CD4-positive, alpha-beta T cell (primary cell): ENCODE measurements at regions not wholly inside any gene's neighbourhood (a gene's known extent, or its start where the extent isn't known, plus 50 kb on each side); places are given as distances from the start of the nearest gene placed in this dataset.

Source experiments
- ATAC-seq: fragments of 200-7000 bp; cut with Tn5 transposase; one replicate; pipeline ENCODE4 v1.10.0; 2022; ENCODE audit warnings: mild to moderate bottlenecking; ENCODE audit not compliant: poor library complexity
- CTCF ChIA-PET: fragments of 350-600 bp; sonication (Branson Sonifier 250); formaldehyde crosslinking; loops from one replicate; lab custom pipeline; 2021; ENCODE audit warnings: antibody characterized with exemption, inconsistent platforms; lab: Charles Lee
- POLR2A ChIA-PET: fragments of 350-600 bp; sonication (Branson Sonifier 250); formaldehyde crosslinking; loops from one replicate; lab custom pipeline; 2021; ENCODE audit warnings: antibody characterized with exemption, inconsistent platforms; lab: Charles Lee
- DNase-seq, 14 experiments: peaks; one replicate each; pipeline ENCODE4 v3.0.0-alpha.2; 2013 to 2020; ENCODE audit warnings: mixed read lengths in 2 of 14
- H3K27ac ChIP-seq, 2 donors: one replicate each; pipeline versions ENCODE4 v1.5.1 to v1.7.0; 2013; ENCODE audit warnings: low read length in 2 of 2, low read depth in 1 of 2, mild to moderate bottlenecking in 1 of 2
- H3K27me3 ChIP-seq, 2 experiments: 1 replicate in 1 of 2; 2 replicates in 1 of 2; pipeline versions ENCODE4 v1.6.1 to v1.7.0; 2013; ENCODE audit warnings: low read length in 2 of 2, control low read depth in 1 of 2, mild to moderate bottlenecking in 1 of 2, moderate library complexity in 1 of 2; ENCODE audit not compliant: insufficient read depth in 2 of 2, control insufficient read depth in 1 of 2
- H3K36me3 ChIP-seq: one replicate; pipeline ENCODE4 v1.6.1; 2013; ENCODE audit warnings: low read length, control low read depth; ENCODE audit not compliant: insufficient read depth
- H3K4me1 ChIP-seq: one replicate; pipeline ENCODE4 v1.6.1; 2013; ENCODE audit warnings: low read length, control low read depth; ENCODE audit not compliant: insufficient read depth
- H3K4me3 ChIP-seq: one replicate; pipeline ENCODE4 v1.5.1; 2013; ENCODE audit warnings: mild to moderate bottlenecking, low read length, moderate library complexity
- H3K9me3 ChIP-seq, 2 experiments: 1 replicate in 1 of 2; 2 replicates in 1 of 2; pipeline versions ENCODE4 v1.6.1 to v1.7.0; 2013; ENCODE audit warnings: low read length in 2 of 2, mild to moderate bottlenecking in 2 of 2, control low read depth in 1 of 2, moderate library complexity in 1 of 2; ENCODE audit not compliant: control insufficient read depth in 1 of 2, insufficient read depth in 1 of 2
- H3K27ac Mint-ChIP-seq: one replicate; pipeline ENCODE4 v1.8.0; 2020; ENCODE audit warnings: mixed read lengths
- H3K27me3 Mint-ChIP-seq: one replicate; pipeline ENCODE4 v1.8.0; 2021; ENCODE audit warnings: mixed read lengths
- H3K36me3 Mint-ChIP-seq: one replicate; pipeline ENCODE4 v1.8.0; 2021; ENCODE audit warnings: low read depth, mixed read lengths
- H3K4me1 Mint-ChIP-seq: one replicate; pipeline ENCODE4 v1.8.0; 2021; ENCODE audit warnings: low read depth, mixed read lengths
- H3K4me3 Mint-ChIP-seq: one replicate; pipeline ENCODE4 v1.8.0; 2020; ENCODE audit warnings: mild to moderate bottlenecking, mixed read lengths
- H3K9me3 Mint-ChIP-seq: one replicate; pipeline ENCODE4 v1.8.0; 2020; ENCODE audit warnings: mixed read lengths
- CTCF ChIP-seq: fragments of 200-600 bp; IDR thresholded peaks from one replicate; pipeline ENCODE4 v1.8.0; 2022; ENCODE audit warnings: antibody characterized with exemption, mild to moderate bottlenecking
- intact Hi-C, 2 experiments: fragments of 100-400 bp; cut with DNase I in 1 of 2; cut with micrococcal nuclease in 1 of 2; formaldehyde crosslinking; loops; one replicate each; pipeline versions ENCODE4 v1.15.1 to v1.9.0; 2023 to 2025; cut with DNase I, micrococcal nuclease

GRCh38 chr17:33687831-33688230 lies 394.7 kb upstream of the ASIC2 start:
- DNase-seq (no peak), ATAC-seq (no peak)
- no peak overlapping the region for H3K4me3 ChIP-seq
- Mint-ChIP-seq H3K4me3 (no peak overlapping the region), H3K9me3 (no peaks in the 10 kb centered on the region), H3K4me1 (no peaks in the 10 kb centered on the region), H3K27me3 (no peaks in the 10 kb centered on the region), H3K27ac (no peak overlapping the region), H3K36me3 (no peaks in the 10 kb centered on the region)
- peaks cover 0 to 5% of the 10 kb centered on the region in 2 experiments for H3K9me3 ChIP-seq
- no peak for TF ChIP-seq CTCF
- ChIA-PET POLR2A (no interaction called here), CTCF (no interaction called here)
- H3K36me3 ChIP-seq = no peaks in the 10 kb centered on the region
- intact Hi-C loops = no loop called here
- H3K4me1 ChIP-seq = no peaks in the 10 kb centered on the region
- H3K27ac ChIP-seq = no peak overlapping the region
- no peaks in the 10 kb centered on the region for H3K27me3 ChIP-seq

GRCh38 chr17:33688771-33689170 lies 395.7 kb upstream of the ASIC2 start:
- Mint-ChIP-seq H3K4me3 (no peak overlapping the region), H3K9me3 (no peaks in the 10 kb centered on the region)
- intact Hi-C loops = no loop called here

GRCh38 chr17:33689725-33690124 lies 396.6 kb upstream of the ASIC2 start:
- Histone ChIP-seq H3K4me1 (no peaks in the 10 kb centered on the region), H3K9me3 (no peaks in the 10 kb centered on the region), H3K4me3 (no peak overlapping the region), H3K36me3 (no peaks in the 10 kb centered on the region), H3K27me3 (no peaks in the 10 kb centered on the region), H3K27ac (no peak overlapping the region)
- H3K27ac Mint-ChIP-seq = no peak overlapping the region
- intact Hi-C loops = no loop called here
- peaks cover 14% of the 10 kb centered on the region for H3K27me3 Mint-ChIP-seq
- ChIA-PET POLR2A (no interaction called here), CTCF (no interaction called here)
- no peaks in the 10 kb centered on the region for H3K36me3 Mint-ChIP-seq
- no peak for TF ChIP-seq CTCF
- H3K4me1 Mint-ChIP-seq = no peaks in the 10 kb centered on the region
- no peaks in the 10 kb centered on the region for H3K9me3 Mint-ChIP-seq
- DNase-seq = no peak
- no peak for ATAC-seq
- H3K4me3 Mint-ChIP-seq = no peak overlapping the region

More at GRCh38 chr17:33688771-33689170, 395.7 kb upstream of the ASIC2 start:
- no peak for TF ChIP-seq CTCF
- DNase-seq (no peak), ATAC-seq (no peak)
- H3K4me3 ChIP-seq = no peak overlapping the region
- Mint-ChIP-seq H3K27me3 (peaks cover 5% of the 10 kb centered on the region), H3K36me3 (no peaks in the 10 kb centered on the region), H3K27ac (no peak overlapping the region), H3K4me1 (no peaks in the 10 kb centered on the region)
- peaks cover 0 to 5% of the 10 kb centered on the region in 2 experiments for H3K9me3 ChIP-seq
- ChIA-PET CTCF (no interaction called here), POLR2A (no interaction called here)
- H3K4me1 ChIP-seq = no peaks in the 10 kb centered on the region
- H3K27me3 ChIP-seq = no peaks in the 10 kb centered on the region
- H3K27ac ChIP-seq = no peak overlapping the region
- no peaks in the 10 kb centered on the region for H3K36me3 ChIP-seq
